Activated CD4-positive, alpha-beta T cell treated with anti-CD3 and anti-CD28 coated beads, Interleukin-2, amount 10 ng/mL, durations not matched to agents 24 days and 14 days (primary cell): ENCODE measurements at regions not wholly inside any gene's neighbourhood (a gene's known extent, or its start where the extent isn't known, plus 50 kb on each side); places are given as distances from the start of the nearest gene placed in this dataset.
"Not testable (repeated sequence)": the region's sequence is repeated elsewhere in the genome, so short reads cannot be mapped to it uniquely, and the experiment has no call there.

ENCODE experiments used
- DNase-seq: peaks from one replicate; pipeline ENCODE4 v3.0.0; 2022
- H3K27ac Mint-ChIP-seq: one replicate; pipeline ENCODE4 v1.8.0; 2022; ENCODE audit warnings: mild to moderate bottlenecking, mixed read lengths
- H3K27me3 Mint-ChIP-seq: one replicate; pipeline ENCODE4 v1.8.0; 2022; ENCODE audit warnings: mixed read lengths
- H3K36me3 Mint-ChIP-seq: one replicate; pipeline ENCODE4 v1.8.0; 2022; ENCODE audit warnings: low read depth, mild to moderate bottlenecking, mixed read lengths
- H3K4me1 Mint-ChIP-seq: one replicate; pipeline ENCODE4 v1.8.0; 2021; ENCODE audit warnings: mixed read lengths
- H3K4me3 Mint-ChIP-seq: one replicate; pipeline ENCODE4 v1.8.0; 2022; ENCODE audit warnings: mild to moderate bottlenecking, moderate library complexity, mixed read lengths
- H3K9me3 Mint-ChIP-seq: one replicate; pipeline ENCODE4 v1.8.0; 2021; ENCODE audit warnings: mixed read lengths
- intact Hi-C: fragments of 100-400 bp; cut with micrococcal nuclease; formaldehyde crosslinking; loops from one replicate; pipeline ENCODE4 v1.15.1; 2023

- no peaks in the 10 kb centered on the region for H3K27me3 Mint-ChIP-seq
- no peaks in the 10 kb centered on the region for H3K36me3 Mint-ChIP-seq
- no peaks in the 10 kb centered on the region for H3K4me1 Mint-ChIP-seq
- intact Hi-C loops = no loop called here
- DNase-seq = no peak
- H3K27ac Mint-ChIP-seq = no peak overlapping the region
- no peaks in the 10 kb centered on the region for H3K9me3 Mint-ChIP-seq
- H3K4me3 Mint-ChIP-seq = no peak overlapping the region
These were observed 579.8 kb upstream of the ST8SIA4 start for GRCh38 chr5:101482931-101483330.

- no peaks in the 10 kb centered on the region for H3K36me3 Mint-ChIP-seq
- H3K9me3 Mint-ChIP-seq = no peaks in the 10 kb centered on the region
- no peak overlapping the region for H3K4me3 Mint-ChIP-seq
- no peaks in the 10 kb centered on the region for H3K27me3 Mint-ChIP-seq
- intact Hi-C loops = no loop called here
- no peak for DNase-seq
- no peak overlapping the region for H3K27ac Mint-ChIP-seq
- no peaks in the 10 kb centered on the region for H3K4me1 Mint-ChIP-seq
These were observed 570.4 kb upstream of the ST8SIA4 start for GRCh38 chr5:101473483-101473882.

DNA sequence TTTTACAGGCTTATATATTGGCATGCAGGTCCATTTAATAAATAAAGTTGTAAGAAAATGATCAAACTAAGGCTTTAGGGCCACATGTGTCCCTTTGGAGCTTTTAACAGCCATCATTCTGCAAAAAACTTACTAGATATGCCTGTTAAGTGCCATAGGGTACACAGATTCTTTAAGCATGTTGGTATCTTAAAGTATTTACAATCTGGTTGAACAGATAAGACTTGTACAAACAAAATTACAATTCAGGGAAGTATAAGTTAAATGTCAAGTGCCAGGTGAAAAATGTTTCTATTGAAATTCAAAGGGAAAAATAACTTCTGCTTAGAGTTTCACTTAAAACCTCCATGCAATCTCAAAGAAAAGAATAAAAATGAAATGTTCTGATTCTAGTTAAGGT, 558.4 kb upstream of the ST8SIA4 start:
- no peaks in the 10 kb centered on the region for H3K9me3 Mint-ChIP-seq
- intact Hi-C loops = no loop called here
- H3K27me3 Mint-ChIP-seq = no peaks in the 10 kb centered on the region
- H3K27ac Mint-ChIP-seq = no peak overlapping the region
- DNase-seq = no peak
- no peaks in the 10 kb centered on the region for H3K36me3 Mint-ChIP-seq
- H3K4me3 Mint-ChIP-seq = no peak overlapping the region
- H3K4me1 Mint-ChIP-seq = no peaks in the 10 kb centered on the region

- no peaks in the 10 kb centered on the region for H3K4me1 Mint-ChIP-seq
- no peaks in the 10 kb centered on the region for H3K27me3 Mint-ChIP-seq
- H3K9me3 Mint-ChIP-seq = no peaks in the 10 kb centered on the region
- intact Hi-C loops = no loop called here
- no peaks in the 10 kb centered on the region for H3K36me3 Mint-ChIP-seq
- no peak overlapping the region for H3K27ac Mint-ChIP-seq
- no peak overlapping the region for H3K4me3 Mint-ChIP-seq
- no peak for DNase-seq
These were observed 555.5 kb upstream of the ST8SIA4 start for GRCh38 chr5:101458587-101458986.

GRCh38 chr5:101455851-101456250, 552.8 kb upstream of the ST8SIA4 start:
- Mint-ChIP-seq H3K36me3 (no peaks in the 10 kb centered on the region), H3K27me3 (no peaks in the 10 kb centered on the region), H3K27ac (no peak overlapping the region), H3K4me3 (no peak overlapping the region), H3K9me3 (no peaks in the 10 kb centered on the region), H3K4me1 (no peaks in the 10 kb centered on the region)
- intact Hi-C loops = no loop called here
- DNase-seq = no peak

DNA sequence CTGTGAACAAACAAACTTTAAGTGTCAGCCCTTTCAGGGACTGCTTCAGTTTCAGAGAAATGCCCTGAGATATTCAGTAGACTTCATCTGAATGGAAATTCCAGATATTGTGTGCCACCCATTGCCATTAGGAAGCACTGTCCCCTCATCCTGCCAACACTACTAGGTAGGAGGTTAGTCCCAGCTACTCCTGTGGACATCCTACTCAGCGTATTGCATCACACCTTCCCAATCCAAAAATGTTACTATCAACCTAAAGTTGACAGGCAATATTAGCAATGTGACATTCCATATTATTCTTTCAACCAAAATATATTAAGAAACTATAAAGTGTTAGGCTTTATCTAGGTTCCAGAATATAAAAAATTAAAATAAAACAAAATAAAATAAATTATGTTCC, 552.0 kb upstream of the ST8SIA4 start:
- Mint-ChIP-seq H3K27ac (no peak overlapping the region), H3K27me3 (no peaks in the 10 kb centered on the region), H3K4me3 (no peak overlapping the region), H3K36me3 (no peaks in the 10 kb centered on the region), H3K9me3 (no peaks in the 10 kb centered on the region), H3K4me1 (no peaks in the 10 kb centered on the region)
- no peak for DNase-seq
- intact Hi-C loops = no loop called here

GRCh38 chr5:101442281-101442680, 539.2 kb upstream of the ST8SIA4 start:
- H3K27ac Mint-ChIP-seq, intact Hi-C loops, H3K4me1 Mint-ChIP-seq, H3K36me3 Mint-ChIP-seq, DNase-seq, H3K27me3 Mint-ChIP-seq, H3K9me3 Mint-ChIP-seq, H3K4me3 Mint-ChIP-seq: not testable (repeated sequence)

GRCh38 chr5:101440173-101440572, 537.1 kb upstream of the ST8SIA4 start:
- Mint-ChIP-seq H3K4me1 (no peaks in the 10 kb centered on the region), H3K36me3 (no peaks in the 10 kb centered on the region), H3K27me3 (no peaks in the 10 kb centered on the region), H3K4me3 (no peak overlapping the region), H3K27ac (no peak overlapping the region), H3K9me3 (no peaks in the 10 kb centered on the region)
- no peak for DNase-seq
- intact Hi-C loops = no loop called here

DNA sequence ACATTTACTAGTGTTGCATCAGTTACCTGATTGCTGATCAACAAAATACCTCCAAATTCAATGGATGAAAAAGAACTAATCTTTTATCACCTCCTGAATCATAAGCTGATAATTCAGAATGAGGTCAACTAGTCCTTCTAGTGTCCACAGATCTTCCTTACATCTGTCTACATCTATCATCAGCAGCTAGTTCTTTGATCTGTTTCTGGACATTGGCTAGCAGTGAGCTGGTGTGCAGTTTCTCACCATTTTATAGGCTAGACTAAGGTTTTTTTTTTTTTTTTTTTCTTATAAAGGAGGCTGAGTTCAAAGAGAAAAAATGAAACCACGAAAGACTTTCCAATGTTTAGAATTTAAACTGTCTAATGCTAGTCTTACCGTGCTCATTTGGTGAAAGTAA, 534.3 kb upstream of the ST8SIA4 start:
- H3K36me3 Mint-ChIP-seq = no peaks in the 10 kb centered on the region
- no peak overlapping the region for H3K27ac Mint-ChIP-seq
- no peaks in the 10 kb centered on the region for H3K27me3 Mint-ChIP-seq
- no peak for DNase-seq
- intact Hi-C loops = no loop called here
- no peak overlapping the region for H3K4me3 Mint-ChIP-seq
- H3K9me3 Mint-ChIP-seq = no peaks in the 10 kb centered on the region
- H3K4me1 Mint-ChIP-seq = no peaks in the 10 kb centered on the region

- H3K36me3 Mint-ChIP-seq = no peaks in the 10 kb centered on the region
- no peaks in the 10 kb centered on the region for H3K27me3 Mint-ChIP-seq
- H3K9me3 Mint-ChIP-seq = no peaks in the 10 kb centered on the region
- H3K27ac Mint-ChIP-seq = no peak overlapping the region
- intact Hi-C loops = no loop called here
- no peak for DNase-seq
- no peak overlapping the region for H3K4me3 Mint-ChIP-seq
- no peaks in the 10 kb centered on the region for H3K4me1 Mint-ChIP-seq
These were observed 532.7 kb upstream of the ST8SIA4 start for GRCh38 chr5:101435768-101436167.

- no peak for DNase-seq
- intact Hi-C loops = no loop called here
These were observed 528.1 kb upstream of the ST8SIA4 start for GRCh38 chr5:101431201-101431600.

DNA sequence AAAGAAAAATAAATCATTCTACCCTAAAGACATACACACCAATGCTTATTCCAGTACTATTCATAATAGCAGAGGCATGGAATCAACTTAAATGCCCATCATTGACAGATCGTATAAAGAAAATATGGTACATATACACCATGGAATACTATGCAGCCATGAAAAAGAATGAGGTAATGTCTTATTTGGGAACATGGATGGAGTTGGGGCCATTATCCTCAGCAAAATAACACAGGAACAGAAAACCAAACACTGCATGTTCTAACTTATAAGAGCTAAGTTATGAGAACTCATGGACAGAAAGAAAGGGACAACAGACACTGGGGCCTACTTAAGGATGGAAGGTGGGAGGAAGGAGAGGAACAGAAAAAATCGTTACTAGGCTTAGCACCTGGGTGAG, 527.5 kb upstream of the ST8SIA4 start:
- intact Hi-C loops = no loop called here
- Mint-ChIP-seq H3K27ac (no peak overlapping the region), H3K36me3 (no peaks in the 10 kb centered on the region), H3K4me1 (no peaks in the 10 kb centered on the region), H3K9me3 (no peaks in the 10 kb centered on the region), H3K4me3 (no peak overlapping the region), H3K27me3 (no peaks in the 10 kb centered on the region)
- no peak for DNase-seq

More at GRCh38 chr5:101431201-101431600, 528.1 kb upstream of the ST8SIA4 start:
- Mint-ChIP-seq H3K36me3 (no peaks in the 10 kb centered on the region), H3K9me3 (no peaks in the 10 kb centered on the region), H3K4me3 (no peak overlapping the region), H3K27me3 (no peaks in the 10 kb centered on the region), H3K27ac (no peak overlapping the region), H3K4me1 (no peaks in the 10 kb centered on the region)

GRCh38 chr5:101429241-101429640, 526.2 kb upstream of the ST8SIA4 start:
- H3K9me3 Mint-ChIP-seq = no peaks in the 10 kb centered on the region
- no peak overlapping the region for H3K27ac Mint-ChIP-seq
- intact Hi-C loops = no loop called here
- H3K27me3 Mint-ChIP-seq = no peaks in the 10 kb centered on the region
- no peaks in the 10 kb centered on the region for H3K36me3 Mint-ChIP-seq
- H3K4me1 Mint-ChIP-seq = no peaks in the 10 kb centered on the region
- no peak overlapping the region for H3K4me3 Mint-ChIP-seq
- DNase-seq = no peak

- Mint-ChIP-seq H3K36me3 (no peaks in the 10 kb centered on the region), H3K27me3 (no peaks in the 10 kb centered on the region)
- intact Hi-C loops = no loop called here
These were observed 522.3 kb upstream of the ST8SIA4 start for GRCh38 chr5:101425339-101425859.

DNA sequence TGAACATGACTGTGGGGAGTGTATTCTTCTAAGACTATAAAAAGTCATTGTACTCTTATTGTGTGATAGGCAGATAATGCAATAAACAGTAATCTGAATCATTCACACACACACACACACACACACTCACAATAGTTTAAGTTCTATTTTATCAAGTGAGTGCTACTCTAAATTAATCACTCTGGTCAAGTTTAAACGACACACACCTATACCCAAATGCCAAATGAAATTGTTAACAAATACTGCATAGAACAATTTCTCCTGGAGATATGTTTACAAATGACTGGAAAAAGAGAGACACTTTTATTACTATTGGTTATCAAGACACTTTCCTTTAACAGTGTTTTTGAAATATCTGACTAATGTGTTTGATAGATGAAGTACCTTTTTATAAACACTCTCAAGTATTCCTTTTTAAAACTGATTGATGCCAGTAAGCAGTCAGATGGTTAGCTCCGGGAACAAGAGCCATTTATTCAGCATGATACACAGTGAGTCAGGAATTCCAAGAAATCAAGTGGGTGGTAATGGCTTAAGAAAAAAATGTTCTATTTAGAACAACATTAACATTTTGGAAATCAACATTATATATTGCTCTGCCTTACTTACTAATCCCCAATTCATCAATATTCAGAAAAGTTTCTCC, 521.6 kb upstream of the ST8SIA4 start:
- H3K36me3 Mint-ChIP-seq = no peaks in the 10 kb centered on the region
- no peaks in the 10 kb centered on the region for H3K9me3 Mint-ChIP-seq
- no peak for DNase-seq
- intact Hi-C loops = no loop called here
- no peak overlapping the region for H3K4me3 Mint-ChIP-seq
- no peaks in the 10 kb centered on the region for H3K27me3 Mint-ChIP-seq
- no peak overlapping the region for H3K27ac Mint-ChIP-seq
- no peaks in the 10 kb centered on the region for H3K4me1 Mint-ChIP-seq

More at GRCh38 chr5:101425339-101425859, 522.3 kb upstream of the ST8SIA4 start:
- H3K27ac Mint-ChIP-seq = no peak overlapping the region
- no peaks in the 10 kb centered on the region for H3K9me3 Mint-ChIP-seq
- no peaks in the 10 kb centered on the region for H3K4me1 Mint-ChIP-seq
- no peak for DNase-seq
- H3K4me3 Mint-ChIP-seq = no peak overlapping the region
